B cell (primary cell): ENCODE measurements at regions not wholly inside any gene's neighbourhood (a gene's known extent, or its start where the extent isn't known, plus 50 kb on each side); places are given as distances from the start of the nearest gene placed in this dataset.

Experiments
- ATAC-seq: fragments of 200-7000 bp; cut with Tn5 transposase; one replicate; pipeline ENCODE4 v1.10.0; 2021; ENCODE audit warnings: low read depth, mild to moderate bottlenecking, moderate number of reproducible peaks, moderate library complexity
- CTCF ChIA-PET: fragments of 350-600 bp; sonication (Branson Sonifier 250); formaldehyde crosslinking; loops from one replicate; lab custom pipeline; 2021; ENCODE audit warnings: antibody characterized with exemption, inconsistent platforms; lab: Charles Lee
- POLR2A ChIA-PET: fragments of 350-600 bp; sonication (Branson Sonifier 250); formaldehyde crosslinking; loops from one replicate; lab custom pipeline; 2021; ENCODE audit warnings: antibody characterized with exemption; lab: Charles Lee
- DNase-seq: peaks from one replicate; pipeline ENCODE4 v3.0.0; 2013
- H2AFZ ChIP-seq: 2 replicates; pipeline ENCODE4 v1.6.1; 2012; ENCODE audit warnings: mild to moderate bottlenecking, low read depth, low read length; ENCODE audit not compliant: insufficient read depth, poor library complexity, severe bottlenecking
- H3K27ac ChIP-seq, 2 donors: 1 replicate in 1 of 2; 2 replicates in 1 of 2; pipeline ENCODE4 v1.5.1; 2012 to 2013; ENCODE audit warnings: low read length in 2 of 2, mild to moderate bottlenecking in 2 of 2, moderate library complexity in 1 of 2
- H3K27me3 ChIP-seq, 4 experiments: fragments of 200-600 bp in 1 of 4; sonication (generic) in 1 of 4; replicated peaks in 1 of 4; 1 replicate in 2 of 4; 2 replicates in 2 of 4; pipeline versions ENCODE4 v1.6.1 to v1.7.0; 2013 to 2016; ENCODE audit warnings: low read length in 3 of 4, mild to moderate bottlenecking in 2 of 4, mixed read lengths in 1 of 4, moderate library complexity in 1 of 4; ENCODE audit not compliant: insufficient read depth in 4 of 4, control insufficient read depth in 3 of 4; ENCODE audit errors: control extremely low read depth in 1 of 4
- H3K36me3 ChIP-seq, 2 experiments: replicated peaks in 1 of 2; 1 replicate in 1 of 2; 2 replicates in 1 of 2; pipeline versions ENCODE4 v1.6.1 to v1.7.1; 2013; ENCODE audit warnings: low read length in 1 of 2; ENCODE audit not compliant: insufficient read depth in 2 of 2, control insufficient read depth in 1 of 2; ENCODE audit errors: control extremely low read depth in 1 of 2, extremely low read depth in 1 of 2
- H3K4me1 ChIP-seq, 2 donors: fragments of 200-600 bp in 1 of 2; sonication (generic) in 1 of 2; 1 replicate in 1 of 2; 2 replicates in 1 of 2; pipeline versions ENCODE4 v1.5.1 to v1.6.1; 2013 to 2017; ENCODE audit warnings: low read length in 2 of 2; ENCODE audit not compliant: control insufficient read depth in 2 of 2, insufficient read depth in 2 of 2
- H3K4me2 ChIP-seq: replicated peaks from 2 replicates; pipeline ENCODE3; 2012; ENCODE audit warnings: mild to moderate bottlenecking, low read depth, low read length; ENCODE audit not compliant: poor library complexity, severe bottlenecking
- H3K4me3 ChIP-seq, 5 experiments: fragments of 200-600 bp in 1 of 5; sonication (generic) in 1 of 5; 1 replicate in 3 of 5; 2 replicates in 2 of 5; pipeline versions ENCODE4 v1.5.1 to v1.7.0; 2011 to 2016; ENCODE audit warnings: low read length in 4 of 5, mild to moderate bottlenecking in 4 of 5, low read depth in 2 of 5, control low read depth in 1 of 5, moderate library complexity in 1 of 5; ENCODE audit not compliant: insufficient read depth in 1 of 5; ENCODE audit errors: control extremely low read depth in 1 of 5, extremely low read depth in 1 of 5
- H3K79me2 ChIP-seq: fragments of 200-600 bp; sonication (generic); one replicate; pipeline ENCODE4 v1.6.0; 2016; ENCODE audit warnings: low read length; ENCODE audit not compliant: control insufficient read depth, insufficient read depth
- H3K9ac ChIP-seq: fragments of 200-600 bp; sonication (generic); 2 replicates; pipeline ENCODE4 v1.6.1; 2017; ENCODE audit warnings: mild to moderate bottlenecking, low read length, moderate library complexity
- H3K9me3 ChIP-seq, 3 donors: one replicate each; pipeline versions ENCODE4 v1.6.1 to v1.7.1; 2013; ENCODE audit warnings: low read length in 2 of 3; ENCODE audit not compliant: control insufficient read depth in 2 of 3, insufficient read depth in 1 of 3; ENCODE audit errors: control extremely low read depth in 1 of 3
- H4K20me1 ChIP-seq: 2 replicates; pipeline ENCODE4 v1.6.0; 2012; ENCODE audit warnings: mild to moderate bottlenecking, low read length; ENCODE audit not compliant: insufficient read depth, control insufficient read depth, poor library complexity, severe bottlenecking
- H3K27ac Mint-ChIP-seq: one replicate; pipeline ENCODE4 v1.8.0; 2021; ENCODE audit warnings: mixed read lengths
- H3K27me3 Mint-ChIP-seq: one replicate; pipeline ENCODE4 v1.8.0; 2021; ENCODE audit warnings: mixed read lengths
- H3K4me1 Mint-ChIP-seq: one replicate; pipeline ENCODE4 v1.8.0; 2021; ENCODE audit warnings: mixed read lengths
- H3K4me3 Mint-ChIP-seq: one replicate; pipeline ENCODE4 v1.8.0; 2021; ENCODE audit warnings: mixed read lengths
- H3K9me3 Mint-ChIP-seq: one replicate; pipeline ENCODE4 v1.8.0; 2022; ENCODE audit warnings: mixed read lengths; ENCODE audit not compliant: insufficient read depth
- EZH2 ChIP-seq: IDR thresholded peaks from 2 replicates; pipeline ENCODE4 v1.6.1; 2012; ENCODE audit warnings: borderline replicate concordance, low read depth, mild to moderate bottlenecking, moderate library complexity, low read length; ENCODE audit not compliant: insufficient read depth, poor library complexity, severe bottlenecking
- WGBS: methylation state at CpG from one replicate; pipeline ENCODE4 v1.1.5; 2013; ENCODE audit warnings: missing lambda C conversion rate; ENCODE audit not compliant: insufficient coverage; 5-methylcytosine and 5-hydroxymethylcytosine counted together
- intact Hi-C: fragments of 100-400 bp; cut with micrococcal nuclease; formaldehyde crosslinking; loops from one replicate; pipeline ENCODE4 v1.10.0; 2022
- TF ChIP-seq, protein P1 (sequence below): fragments of 200-600 bp; IDR thresholded peaks from one replicate; pipeline ENCODE4 v1.8.0; 2022; ENCODE audit warnings: antibody characterized with exemption, mild to moderate bottlenecking

DNA sequence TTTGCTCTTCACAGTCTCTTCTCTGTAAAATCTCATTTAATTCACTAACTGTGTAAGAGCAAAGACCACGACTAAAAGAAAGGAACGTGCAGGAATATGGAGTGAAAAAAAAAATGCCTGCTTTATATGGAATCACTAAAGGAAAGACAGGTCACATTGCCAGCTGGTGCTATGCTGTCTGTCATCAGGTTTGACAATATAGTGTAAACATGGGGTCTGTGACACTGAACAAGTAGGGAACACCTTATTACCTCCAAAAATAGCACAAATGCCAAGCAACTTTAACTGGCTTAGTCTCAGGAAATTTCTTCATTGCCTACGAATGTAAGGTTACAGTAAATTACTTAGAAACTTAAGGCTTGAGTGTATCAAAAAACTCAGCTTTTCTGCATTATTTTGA lies 364.5 kb upstream of the LINC00305 start:
- no peak overlapping the region for H3K4me3 ChIP-seq
- peaks cover 3% of the 10 kb centered on the region for H3K27me3 Mint-ChIP-seq
- no peak overlapping the region for H3K27ac Mint-ChIP-seq
- 100% methylated on average over 1 of the region's 3 CpGs for WGBS
- no peak overlapping the region for H3K4me3 Mint-ChIP-seq
- H3K27me3 ChIP-seq = no peaks in the 10 kb centered on the region
- no peak for TF ChIP-seq EZH2
- TF ChIP-seq, protein P1, sequence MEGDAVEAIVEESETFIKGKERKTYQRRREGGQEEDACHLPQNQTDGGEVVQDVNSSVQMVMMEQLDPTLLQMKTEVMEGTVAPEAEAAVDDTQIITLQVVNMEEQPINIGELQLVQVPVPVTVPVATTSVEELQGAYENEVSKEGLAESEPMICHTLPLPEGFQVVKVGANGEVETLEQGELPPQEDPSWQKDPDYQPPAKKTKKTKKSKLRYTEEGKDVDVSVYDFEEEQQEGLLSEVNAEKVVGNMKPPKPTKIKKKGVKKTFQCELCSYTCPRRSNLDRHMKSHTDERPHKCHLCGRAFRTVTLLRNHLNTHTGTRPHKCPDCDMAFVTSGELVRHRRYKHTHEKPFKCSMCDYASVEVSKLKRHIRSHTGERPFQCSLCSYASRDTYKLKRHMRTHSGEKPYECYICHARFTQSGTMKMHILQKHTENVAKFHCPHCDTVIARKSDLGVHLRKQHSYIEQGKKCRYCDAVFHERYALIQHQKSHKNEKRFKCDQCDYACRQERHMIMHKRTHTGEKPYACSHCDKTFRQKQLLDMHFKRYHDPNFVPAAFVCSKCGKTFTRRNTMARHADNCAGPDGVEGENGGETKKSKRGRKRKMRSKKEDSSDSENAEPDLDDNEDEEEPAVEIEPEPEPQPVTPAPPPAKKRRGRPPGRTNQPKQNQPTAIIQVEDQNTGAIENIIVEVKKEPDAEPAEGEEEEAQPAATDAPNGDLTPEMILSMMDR = no peak
- no peak overlapping the region for H3K4me2 ChIP-seq
- no peaks in the 10 kb centered on the region for H3K79me2 ChIP-seq
- H2AFZ ChIP-seq = no peak overlapping the region
- H3K4me1 Mint-ChIP-seq = no peaks in the 10 kb centered on the region
- no peak for ATAC-seq
- intact Hi-C loops = no loop called here
- DNase-seq = no peak
- H3K9me3 ChIP-seq = no peaks in the 10 kb centered on the region
- H3K36me3 ChIP-seq = no peaks in the 10 kb centered on the region
- H4K20me1 ChIP-seq = no peaks in the 10 kb centered on the region
- H3K4me1 ChIP-seq = no peaks in the 10 kb centered on the region
- CTCF ChIA-PET = no interaction called here
- H3K27ac ChIP-seq = no peak overlapping the region
- POLR2A ChIA-PET = no interaction called here
- H3K9me3 Mint-ChIP-seq = no peaks in the 10 kb centered on the region
- H3K9ac ChIP-seq = no peak overlapping the region

DNA sequence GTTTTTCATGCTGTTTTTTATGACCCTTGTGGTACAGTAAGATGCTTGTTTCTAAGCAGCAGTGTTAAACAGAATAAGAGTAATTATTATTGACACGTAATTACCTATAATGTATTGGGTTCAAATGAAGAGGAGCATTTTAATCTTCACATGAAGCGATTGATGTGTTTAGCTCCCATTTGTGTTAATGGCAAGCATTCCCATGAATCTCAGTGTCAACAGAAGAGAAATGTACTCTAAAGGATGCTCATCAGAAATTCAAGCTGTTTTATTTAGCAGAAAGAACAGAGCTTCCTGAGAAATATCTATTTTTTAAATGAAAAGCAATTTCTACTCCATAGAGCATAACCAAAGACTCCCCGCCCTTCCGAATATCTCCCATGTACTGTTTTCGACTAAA lies 341.3 kb upstream of the LINC00305 start:
- Histone ChIP-seq H3K27ac (no peak overlapping the region), H3K79me2 (no peaks in the 10 kb centered on the region), H3K4me2 (no peak overlapping the region), H3K4me3 (no peak overlapping the region), H2AFZ (no peak overlapping the region), H3K9ac (no peak overlapping the region), H4K20me1 (no peaks in the 10 kb centered on the region), H3K27me3 (no peaks in the 10 kb centered on the region), H3K4me1 (no peaks in the 10 kb centered on the region), H3K9me3 (no peaks in the 10 kb centered on the region), H3K36me3 (no peaks in the 10 kb centered on the region)
- no CpG with 5 or more reads among the region's 5 CpGs for WGBS
- DNase-seq = no peak
- Mint-ChIP-seq H3K27ac (no peak overlapping the region), H3K9me3 (no peaks in the 10 kb centered on the region), H3K4me1 (no peaks in the 10 kb centered on the region), H3K27me3 (no peaks in the 10 kb centered on the region), H3K4me3 (no peak overlapping the region)
- CTCF ChIA-PET = no interaction called here
- intact Hi-C loops = no loop called here
- ATAC-seq = no peak
- POLR2A ChIA-PET = no interaction called here
- TF ChIP-seq, protein P1 = no peak
- no peak for TF ChIP-seq EZH2
